SHP77 (cell line): ENCODE measurements at regions not wholly inside any gene's neighbourhood (a gene's known extent, or its start where the extent isn't known, plus 50 kb on each side); places are given as distances from the start of the nearest gene placed in this dataset.
A peak's percentile ranks its signal among the peaks of the same experiment; 100 is the strongest.

ENCODE experiments used
- DNase-seq, 2 experiments: peaks; one replicate each; lab custom pipeline; 2025; lab: John Stamatoyannopoulos, UW

- no peak for DNase-seq
These were observed 83.2 kb upstream of the DNAH14 start for GRCh38 chr1:224846119-224846907.

- no peak for DNase-seq
These were observed 79.0 kb upstream of the DNAH14 start for GRCh38 chr1:224850446-224850845.

- peak; percentile 54 to 61 for DNase-seq
These were observed 78.1 kb upstream of the DNAH14 start for GRCh38 chr1:224851210-224851847.

GRCh38 chr1:224851848-224852261, 77.6 kb upstream of the DNAH14 start:
- DNase-seq = no peak

- DNase-seq = peak; percentile 34 to 57
These were observed 76.4 kb upstream of the DNAH14 start for GRCh38 chr1:224852901-224853568.

- no peak for DNase-seq
These were observed 72.5 kb upstream of the DNAH14 start for GRCh38 chr1:224856973-224857372.

GRCh38 chr1:224859651-224860050, 69.8 kb upstream of the DNAH14 start:
- DNase-seq = no peak

GRCh38 chr1:224860488-224861338, 68.8 kb upstream of the DNAH14 start:
- no peak for DNase-seq

- DNase-seq = no peak
These were observed 68.1 kb upstream of the DNAH14 start for GRCh38 chr1:224861339-224861716.

GRCh38 chr1:224863486-224863885, 66.0 kb upstream of the DNAH14 start:
- DNase-seq = no peak

GRCh38 chr1:224864006-224864405, 65.5 kb upstream of the DNAH14 start:
- no peak for DNase-seq

- DNase-seq = no peak
These were observed 64.0 kb upstream of the DNAH14 start for GRCh38 chr1:224865510-224865909.

- DNase-seq = no peak
These were observed 62.5 kb upstream of the DNAH14 start for GRCh38 chr1:224866940-224867339.

GRCh38 chr1:224867715-224868114, 61.8 kb upstream of the DNAH14 start:
- DNase-seq = no peak

GRCh38 chr1:224872832-224873433, 56.5 kb upstream of the DNAH14 start:
- no peak for DNase-seq

- DNase-seq = no peak
These were observed 55.8 kb upstream of the DNAH14 start for GRCh38 chr1:224873434-224874369.

GRCh38 chr1:224874775-224875174, 54.7 kb upstream of the DNAH14 start:
- DNase-seq = no peak

- no peak for DNase-seq
These were observed 50.2 kb upstream of the DNAH14 start for GRCh38 chr1:224879162-224879803.
